ENCODE measurements at regions not wholly inside any gene's neighbourhood (a gene's known extent, or its start where the extent isn't known, plus 50 kb on each side); places are given as distances from the start of the nearest gene placed in this dataset.

DNA sequence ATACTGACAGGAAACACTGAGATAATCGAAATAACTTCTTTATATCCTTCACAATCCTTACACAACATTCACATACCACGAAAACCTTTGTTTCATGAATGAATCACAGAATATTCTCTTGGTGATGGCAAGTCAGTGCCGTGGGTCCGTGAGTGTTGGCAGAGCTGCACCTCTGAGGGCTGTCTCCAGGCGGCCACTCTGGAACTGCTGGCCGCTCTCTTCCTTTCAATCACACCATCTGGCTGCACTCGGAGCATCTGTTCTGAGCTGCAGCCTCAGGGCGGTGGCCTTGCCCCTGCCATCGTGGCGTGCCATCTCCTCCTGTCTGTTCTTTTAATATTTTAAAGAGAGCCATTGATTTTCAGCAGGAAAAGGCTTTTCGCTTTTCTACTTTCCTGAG is 129.4 kb upstream of the AFDN start (continued):
- TF ChIP-seq, protein P1, sequence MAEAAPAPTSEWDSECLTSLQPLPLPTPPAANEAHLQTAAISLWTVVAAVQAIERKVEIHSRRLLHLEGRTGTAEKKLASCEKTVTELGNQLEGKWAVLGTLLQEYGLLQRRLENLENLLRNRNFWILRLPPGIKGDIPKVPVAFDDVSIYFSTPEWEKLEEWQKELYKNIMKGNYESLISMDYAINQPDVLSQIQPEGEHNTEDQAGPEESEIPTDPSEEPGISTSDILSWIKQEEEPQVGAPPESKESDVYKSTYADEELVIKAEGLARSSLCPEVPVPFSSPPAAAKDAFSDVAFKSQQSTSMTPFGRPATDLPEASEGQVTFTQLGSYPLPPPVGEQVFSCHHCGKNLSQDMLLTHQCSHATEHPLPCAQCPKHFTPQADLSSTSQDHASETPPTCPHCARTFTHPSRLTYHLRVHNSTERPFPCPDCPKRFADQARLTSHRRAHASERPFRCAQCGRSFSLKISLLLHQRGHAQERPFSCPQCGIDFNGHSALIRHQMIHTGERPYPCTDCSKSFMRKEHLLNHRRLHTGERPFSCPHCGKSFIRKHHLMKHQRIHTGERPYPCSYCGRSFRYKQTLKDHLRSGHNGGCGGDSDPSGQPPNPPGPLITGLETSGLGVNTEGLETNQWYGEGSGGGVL (tag by site-specific recombination; IDR thresholded peaks at IDR 0.05), result no peak
- TF ChIP-seq, protein P2, sequence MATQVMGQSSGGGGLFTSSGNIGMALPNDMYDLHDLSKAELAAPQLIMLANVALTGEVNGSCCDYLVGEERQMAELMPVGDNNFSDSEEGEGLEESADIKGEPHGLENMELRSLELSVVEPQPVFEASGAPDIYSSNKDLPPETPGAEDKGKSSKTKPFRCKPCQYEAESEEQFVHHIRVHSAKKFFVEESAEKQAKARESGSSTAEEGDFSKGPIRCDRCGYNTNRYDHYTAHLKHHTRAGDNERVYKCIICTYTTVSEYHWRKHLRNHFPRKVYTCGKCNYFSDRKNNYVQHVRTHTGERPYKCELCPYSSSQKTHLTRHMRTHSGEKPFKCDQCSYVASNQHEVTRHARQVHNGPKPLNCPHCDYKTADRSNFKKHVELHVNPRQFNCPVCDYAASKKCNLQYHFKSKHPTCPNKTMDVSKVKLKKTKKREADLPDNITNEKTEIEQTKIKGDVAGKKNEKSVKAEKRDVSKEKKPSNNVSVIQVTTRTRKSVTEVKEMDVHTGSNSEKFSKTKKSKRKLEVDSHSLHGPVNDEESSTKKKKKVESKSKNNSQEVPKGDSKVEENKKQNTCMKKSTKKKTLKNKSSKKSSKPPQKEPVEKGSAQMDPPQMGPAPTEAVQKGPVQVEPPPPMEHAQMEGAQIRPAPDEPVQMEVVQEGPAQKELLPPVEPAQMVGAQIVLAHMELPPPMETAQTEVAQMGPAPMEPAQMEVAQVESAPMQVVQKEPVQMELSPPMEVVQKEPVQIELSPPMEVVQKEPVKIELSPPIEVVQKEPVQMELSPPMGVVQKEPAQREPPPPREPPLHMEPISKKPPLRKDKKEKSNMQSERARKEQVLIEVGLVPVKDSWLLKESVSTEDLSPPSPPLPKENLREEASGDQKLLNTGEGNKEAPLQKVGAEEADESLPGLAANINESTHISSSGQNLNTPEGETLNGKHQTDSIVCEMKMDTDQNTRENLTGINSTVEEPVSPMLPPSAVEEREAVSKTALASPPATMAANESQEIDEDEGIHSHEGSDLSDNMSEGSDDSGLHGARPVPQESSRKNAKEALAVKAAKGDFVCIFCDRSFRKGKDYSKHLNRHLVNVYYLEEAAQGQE (tag by site-specific recombination; IDR thresholded peaks at IDR 0.05), result no peak
- TF ChIP-seq WT1 (tag by site-specific recombination; IDR thresholded peaks at IDR 0.05), result no peak

DNA sequence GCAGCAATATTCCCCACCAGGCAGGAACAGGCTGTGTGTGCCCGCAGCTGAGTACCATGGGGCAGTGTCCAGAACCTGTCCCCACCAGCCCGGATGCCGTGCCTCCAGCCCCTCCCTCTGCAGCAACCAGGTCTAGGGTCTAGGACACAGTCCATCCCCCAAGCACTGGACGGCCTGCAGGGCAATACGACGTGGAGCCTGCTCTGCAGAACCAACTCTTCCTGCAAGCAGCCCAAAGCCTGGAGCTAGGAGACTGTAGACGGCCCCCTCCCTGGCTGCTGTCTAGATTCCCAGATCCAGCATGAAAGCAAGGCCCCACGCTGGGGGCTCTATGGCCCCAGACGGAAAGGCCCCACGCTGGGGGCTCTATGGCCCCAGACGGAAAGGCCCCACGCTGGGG is 128.2 kb upstream of the AFDN start:
- Histone ChIP-seq H3K27ac (ENCODE audit: extremely low read depth, low read depth, low read length) (no peak overlapping the region), H3K36me3 (ENCODE audit: control insufficient read depth in 2 of 2, insufficient read depth in 1 of 2, low read length in 2 of 2) (no peaks in the 10 kb centered on the region), H3K4me1 (ENCODE audit: control insufficient read depth, insufficient read depth, low read length) (no peaks in the 10 kb centered on the region), H3K9me3 (ENCODE audit: control insufficient read depth, insufficient read depth, low read depth, low read length) (no peaks in the 10 kb centered on the region), H3K4me3 (ENCODE audit: low read depth, low read length) (no peak overlapping the region)
- POLR2A ChIA-PET, result no interaction called here
- no peak for TF ChIP-seq KLF16 (tag by site-specific recombination; IDR thresholded peaks at IDR 0.05)
- TF ChIP-seq ZIC2 (tag by site-specific recombination; IDR thresholded peaks at IDR 0.05), result peak; percentile 36; the same call in 1 of the 2 replicates
- CTCF ChIA-PET, result no interaction called here

DNA sequence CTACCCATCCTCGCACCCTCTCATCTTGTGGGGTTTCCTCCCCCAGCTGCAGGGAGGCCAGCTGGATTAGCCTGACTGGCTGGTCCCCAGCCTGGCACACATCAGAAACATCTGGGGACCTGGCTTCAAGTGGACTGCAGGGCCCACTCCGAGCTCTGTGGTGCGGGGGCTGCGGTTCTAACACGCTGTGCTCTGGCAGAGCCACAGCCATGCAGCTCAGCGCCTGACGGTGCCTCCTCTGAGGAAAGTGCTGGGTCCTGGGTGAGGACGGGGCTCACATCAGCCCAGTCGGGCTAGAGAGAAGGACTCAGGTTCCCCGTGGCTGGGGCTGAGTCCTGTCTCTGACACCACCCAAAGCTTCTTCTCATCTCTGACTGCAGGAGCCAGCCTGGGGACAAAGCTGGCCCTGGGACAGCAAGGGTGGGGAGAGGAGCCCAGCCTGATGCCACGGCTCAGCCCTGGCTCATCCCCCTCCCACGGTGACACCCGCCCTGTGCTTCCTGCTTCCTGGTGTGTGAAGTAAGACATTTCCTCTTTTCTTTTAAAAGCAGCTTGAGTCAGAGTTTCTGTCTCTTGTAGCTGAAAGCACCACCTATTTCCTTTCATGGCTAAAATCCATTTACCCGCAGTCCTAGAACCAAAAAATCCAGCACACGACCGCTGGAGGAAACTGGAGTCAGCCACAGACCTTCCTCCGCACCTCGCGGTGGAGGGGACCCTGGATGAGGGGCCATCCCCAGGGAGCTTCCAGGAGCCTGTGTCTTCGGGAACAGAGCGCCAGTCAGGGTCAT is 127.4 kb upstream of the AFDN start:
- ChIA-PET POLR2A (no interaction called here), CTCF (interaction anchor here (0.5 to 0.6 kb wide), 2 partner anchors 15 to 348 kb away, joined by 3 to 4 read pairs; no protein-coding TSS in a partner anchor)
- TF ChIP-seq KLF1 (tag by site-specific recombination; IDR thresholded peaks at IDR 0.05) (no peak), ZIC2 (tag by site-specific recombination; IDR thresholded peaks at IDR 0.05) (peak; percentile 23; the same call in 1 of the 2 replicates)

DNA sequence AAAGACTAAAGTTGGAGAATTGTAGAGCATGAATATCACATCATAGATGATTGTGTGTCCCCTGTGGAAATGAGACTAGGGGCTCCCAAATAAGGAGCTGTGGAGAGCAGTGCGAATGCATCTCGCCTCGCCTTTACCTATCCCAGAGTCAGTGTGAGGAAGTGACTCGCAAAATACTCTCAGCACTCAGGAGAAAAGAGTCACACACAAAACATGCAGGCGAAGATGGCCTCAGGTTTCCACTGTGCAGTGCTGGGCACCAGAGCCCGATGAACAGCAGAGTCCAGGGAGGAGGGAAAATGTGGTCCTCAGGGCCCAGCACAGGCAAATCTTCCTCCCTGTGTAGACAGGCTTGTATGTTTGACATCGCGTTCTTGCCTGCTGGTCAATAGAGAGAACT is 126.5 kb upstream of the AFDN start:
- ChIA-PET CTCF (no interaction called here), POLR2A (no interaction called here)
- TF ChIP-seq ZNF169 (tag by site-specific recombination; IDR thresholded peaks at IDR 0.05) (no peak), ZNF140 (tag by site-specific recombination; IDR thresholded peaks at IDR 0.05) (no peak), ZNF324 (tag by site-specific recombination; IDR thresholded peaks at IDR 0.05) (no peak), ZFP41 (tag by site-specific recombination; IDR thresholded peaks at IDR 0.05; ENCODE audit: borderline replicate concordance) (no peak), ZNF354C (tag by site-specific recombination; IDR thresholded peaks at IDR 0.05; ENCODE audit: borderline replicate concordance, low read depth) (no peak), REPIN1 (tag by site-specific recombination; IDR thresholded peaks at IDR 0.05; ENCODE audit: low read depth) (no peak), ZNF843 (tag by site-specific recombination; IDR thresholded peaks at IDR 0.05) (no peak)
- Histone ChIP-seq H3K27ac (ENCODE audit: extremely low read depth, low read depth, low read length) (no peak overlapping the region), H3K9me3 (ENCODE audit: control insufficient read depth, insufficient read depth, low read depth, low read length) (no peaks in the 10 kb centered on the region), H3K36me3 (ENCODE audit: control insufficient read depth in 2 of 2, insufficient read depth in 1 of 2, low read length in 2 of 2) (no peaks in the 10 kb centered on the region), H3K4me3 (ENCODE audit: low read depth, low read length) (no peak overlapping the region), H3K4me1 (ENCODE audit: control insufficient read depth, insufficient read depth, low read length) (no peaks in the 10 kb centered on the region)

More for the DNA sequence above, 127.4 kb upstream of the AFDN start:
- H3K4me3 ChIP-seq (ENCODE audit: low read depth, low read length), result no peak overlapping the region
- H3K4me1 ChIP-seq (ENCODE audit: control insufficient read depth, insufficient read depth, low read length), result no peaks in the 10 kb centered on the region
- H3K9me3 ChIP-seq (ENCODE audit: control insufficient read depth, insufficient read depth, low read depth, low read length), result no peaks in the 10 kb centered on the region
- no peaks in the 10 kb centered on the region for H3K36me3 ChIP-seq (ENCODE audit: control insufficient read depth in 2 of 2, insufficient read depth in 1 of 2, low read length in 2 of 2)
- no peak overlapping the region for H3K27ac ChIP-seq (ENCODE audit: extremely low read depth, low read depth, low read length)
